Transverse colon (tissue), 4 donors: ENCODE measurements at regions not wholly inside any gene's neighbourhood (a gene's known extent, or its start where the extent isn't known, plus 50 kb on each side); places are given as distances from the start of the nearest gene placed in this dataset.

ENCODE experiments used
- DNase-seq: peaks from one replicate; pipeline ENCODE4 v3.0.0-alpha.2; 2019
- H3K27ac ChIP-seq, 4 donors: fragments of 200-600 bp; sonication (generic); 2 replicates each; pipeline ENCODE4 v1.5.1; 2016 to 2018; ENCODE audit warnings: inconsistent platforms in 4 of 4
- H3K27me3 ChIP-seq: fragments of 200-600 bp; sonication (generic); 2 replicates; pipeline ENCODE4 v1.5.1; 2017; ENCODE audit warnings: inconsistent platforms
- H3K36me3 ChIP-seq, 4 donors: fragments of 200-600 bp; sonication (generic); 2 replicates each; pipeline ENCODE4 v1.5.1; 2017 to 2019; ENCODE audit warnings: inconsistent platforms in 4 of 4
- H3K4me1 ChIP-seq, 4 donors: fragments of 200-600 bp; sonication (generic); 2 replicates each; pipeline ENCODE4 v1.5.1; 2017 to 2020; ENCODE audit warnings: inconsistent platforms in 4 of 4
- H3K4me3 ChIP-seq, 4 donors: fragments of 200-600 bp; sonication (generic); 1 replicate in 1 of 4; 2 replicates in 3 of 4; pipeline versions ENCODE4 v1.5.1 to v1.6.1; 2017 to 2019; ENCODE audit warnings: inconsistent platforms in 4 of 4
- H3K9me3 ChIP-seq, 2 donors: fragments of 200-600 bp; sonication (generic); 2 replicates each; pipeline ENCODE4 v1.5.1; 2017 to 2019; ENCODE audit warnings: inconsistent platforms in 2 of 2
- EP300 ChIP-seq: sonication (generic); formaldehyde crosslinking; IDR thresholded peaks from one replicate; pipeline ENCODE4 v1.6.1; 2017; ENCODE audit warnings: antibody characterized with exemption, low read depth
- POLR2A ChIP-seq: fragments of 450-650 bp; IDR thresholded peaks from one replicate; pipeline ENCODE4 v1.6.1; 2016; ENCODE audit warnings: antibody characterized with exemption, mild to moderate bottlenecking, moderate library complexity
- POLR2AphosphoS5 ChIP-seq, 3 donors: sonication (generic); formaldehyde crosslinking; IDR thresholded peaks; one replicate each; pipeline ENCODE4 v1.6.1; 2016; ENCODE audit warnings: antibody characterized with exemption in 3 of 3
- WGBS, 2 donors: methylation state at CpG; one replicate each; pipeline ENCODE4 v1.1.5; 2018; ENCODE audit warnings: low coverage in 1 of 2; 5-methylcytosine and 5-hydroxymethylcytosine counted together
- in situ Hi-C, 4 donors: fragments of 200-750 bp; cut with MboI; loops; one replicate each; pipeline versions ENCODE4 v1.15.0 to v1.15.1; 2017; ENCODE audit warnings: low sequenced_read_pairs in 3 of 4, low pct_ligation_motif_present in 1 of 4, low pct_unique_long_range_greater_than_20kb in 1 of 4
- intact Hi-C: fragments of 100-400 bp; cut with DNase I; formaldehyde crosslinking; loops from one replicate; pipeline ENCODE4 v1.15.1; 2023; ENCODE audit warnings: low total_unique reads
- TF ChIP-seq, protein P1 (sequence below), 5 experiments: fragments of 200-600 bp in 3 of 5; fragments of 450-650 bp in 2 of 5; sonication (generic) in 3 of 5; IDR thresholded peaks; 1 replicate in 2 of 5; 2 replicates in 3 of 5; pipeline ENCODE4 v1.5.1; 2016 to 2017; ENCODE audit warnings: antibody characterized with exemption in 5 of 5, inconsistent platforms in 3 of 5, mild to moderate bottlenecking in 2 of 5, moderate library complexity in 1 of 5

DNA sequence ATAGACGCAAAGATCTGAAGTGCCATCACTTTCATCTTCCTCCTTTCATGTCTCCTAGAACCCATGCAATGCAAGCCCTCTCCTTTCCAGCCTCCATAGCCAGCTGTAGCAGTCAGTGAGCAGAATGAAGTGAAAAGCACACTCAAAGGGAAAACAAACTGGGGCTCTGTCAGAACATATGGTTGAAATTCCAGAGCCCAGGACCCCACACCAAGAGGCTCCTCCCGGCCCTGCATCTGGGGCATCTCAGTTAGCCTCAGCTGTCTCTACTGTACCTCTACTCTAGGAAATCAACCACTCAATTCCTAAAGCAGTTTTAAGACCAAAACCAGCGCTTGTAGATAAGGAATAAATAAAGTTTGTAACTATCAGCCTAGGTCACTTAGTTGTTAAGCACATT is 73.8 kb upstream of the P3H2 start:
- no peak for DNase-seq
- no peaks in the 10 kb centered on the region for H3K36me3 ChIP-seq
- H3K9me3 ChIP-seq: no peaks in the 10 kb centered on the region
- in situ Hi-C loops: loop anchor here in 1 of 4 donors (10.0 kb wide), 1 partner anchor 230 kb away; no protein-coding TSS in a partner anchor
- peaks cover 0 to 7% (median 0%) of the 10 kb centered on the region in 4 donors for H3K4me1 ChIP-seq
- intact Hi-C loops: no loop called here
- no peak overlapping the region for H3K27ac ChIP-seq
- TF ChIP-seq, protein P1, sequence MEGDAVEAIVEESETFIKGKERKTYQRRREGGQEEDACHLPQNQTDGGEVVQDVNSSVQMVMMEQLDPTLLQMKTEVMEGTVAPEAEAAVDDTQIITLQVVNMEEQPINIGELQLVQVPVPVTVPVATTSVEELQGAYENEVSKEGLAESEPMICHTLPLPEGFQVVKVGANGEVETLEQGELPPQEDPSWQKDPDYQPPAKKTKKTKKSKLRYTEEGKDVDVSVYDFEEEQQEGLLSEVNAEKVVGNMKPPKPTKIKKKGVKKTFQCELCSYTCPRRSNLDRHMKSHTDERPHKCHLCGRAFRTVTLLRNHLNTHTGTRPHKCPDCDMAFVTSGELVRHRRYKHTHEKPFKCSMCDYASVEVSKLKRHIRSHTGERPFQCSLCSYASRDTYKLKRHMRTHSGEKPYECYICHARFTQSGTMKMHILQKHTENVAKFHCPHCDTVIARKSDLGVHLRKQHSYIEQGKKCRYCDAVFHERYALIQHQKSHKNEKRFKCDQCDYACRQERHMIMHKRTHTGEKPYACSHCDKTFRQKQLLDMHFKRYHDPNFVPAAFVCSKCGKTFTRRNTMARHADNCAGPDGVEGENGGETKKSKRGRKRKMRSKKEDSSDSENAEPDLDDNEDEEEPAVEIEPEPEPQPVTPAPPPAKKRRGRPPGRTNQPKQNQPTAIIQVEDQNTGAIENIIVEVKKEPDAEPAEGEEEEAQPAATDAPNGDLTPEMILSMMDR (IDR thresholded peaks at IDR 0.05): no peak
- TF ChIP-seq POLR2AphosphoS5 (IDR thresholded peaks at IDR 0.05) (no peak), EP300 (no peak), POLR2A (no peak)
- 77 to 82% methylated on average over 2 to 3 of the region's 3 CpGs for WGBS, 2 donors
- H3K4me3 ChIP-seq: no peak overlapping the region
- no peaks in the 10 kb centered on the region for H3K27me3 ChIP-seq

DNA sequence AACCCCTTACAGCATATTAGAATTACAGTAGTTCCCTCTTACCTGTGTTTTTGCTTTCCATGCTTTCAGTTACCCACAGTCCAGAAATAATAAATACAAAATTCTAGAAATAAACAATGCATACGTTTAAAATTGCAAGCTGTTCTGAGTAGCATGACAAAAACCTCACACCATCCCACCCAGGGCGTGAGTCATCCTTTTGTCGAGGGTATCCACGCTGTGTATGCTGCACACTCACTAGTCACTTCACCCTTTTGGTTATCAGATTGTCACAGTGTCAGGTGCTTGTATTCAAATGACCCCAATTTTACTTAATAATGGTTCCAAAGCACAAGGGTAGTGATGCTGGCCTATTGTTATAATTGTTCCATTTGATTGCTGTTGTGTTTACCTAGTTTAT is 72.5 kb upstream of the P3H2 start:
- DNase-seq: no peak
- TF ChIP-seq, protein P1 (IDR thresholded peaks at IDR 0.05): no peak
- no peak for TF ChIP-seq POLR2A
- TF ChIP-seq POLR2AphosphoS5 (IDR thresholded peaks at IDR 0.05): no peak
- TF ChIP-seq EP300: no peak
- no peaks in the 10 kb centered on the region for H3K27me3 ChIP-seq
- in situ Hi-C loops (loop anchor here in 1 of 4 donors (10.0 kb wide), 1 partner anchor 228 kb away; no protein-coding TSS in a partner anchor), intact Hi-C loops (no loop called here)
- H3K27ac ChIP-seq: no peak overlapping the region
- H3K4me3 ChIP-seq: no peak overlapping the region
- no peaks in the 10 kb centered on the region for H3K36me3 ChIP-seq
- no peaks in the 10 kb centered on the region for H3K9me3 ChIP-seq
- WGBS, 2 donors: 70 to 75% methylated on average over 4 of the region's 4 CpGs
- peaks cover 0 to 7% (median 0%) of the 10 kb centered on the region in 4 donors for H3K4me1 ChIP-seq

DNA sequence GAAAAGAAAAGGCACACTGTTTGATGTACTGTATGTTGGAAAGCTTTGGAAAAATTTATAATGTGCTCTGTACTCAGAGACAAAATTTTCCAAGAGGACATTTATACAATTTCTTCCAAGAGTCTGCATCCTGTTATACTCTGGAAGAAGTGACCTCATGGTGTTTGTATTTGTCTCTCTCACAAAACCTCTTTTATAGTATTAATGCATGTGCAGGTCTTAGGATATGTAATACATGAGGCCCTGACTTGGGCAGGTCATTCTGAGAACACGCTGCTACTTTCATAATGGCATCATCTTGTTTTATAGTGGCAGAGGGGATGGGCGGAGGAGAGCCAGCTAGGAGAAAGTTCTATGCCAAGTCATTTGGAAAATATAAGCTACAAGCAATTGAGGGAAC is 72.0 kb upstream of the P3H2 start:
- H3K36me3 ChIP-seq: no peaks in the 10 kb centered on the region
- no peaks in the 10 kb centered on the region for H3K27me3 ChIP-seq
- H3K9me3 ChIP-seq: no peaks in the 10 kb centered on the region
- no peak for DNase-seq
- WGBS, 2 donors: 60 to 81% methylated on average over 2 of the region's 2 CpGs
- TF ChIP-seq POLR2A (no peak), EP300 (no peak), POLR2AphosphoS5 (IDR thresholded peaks at IDR 0.05) (no peak)
- TF ChIP-seq, protein P1 (IDR thresholded peaks at IDR 0.05): no peak
- H3K4me1 ChIP-seq: peaks cover 0 to 4% (median 0%) of the 10 kb centered on the region in 4 donors
- no peak overlapping the region for H3K27ac ChIP-seq
- in situ Hi-C loops: loop anchor here in 1 of 4 donors (10.0 kb wide), 1 partner anchor 228 kb away; no protein-coding TSS in a partner anchor
- intact Hi-C loops: no loop called here
- H3K4me3 ChIP-seq: no peak overlapping the region

DNA sequence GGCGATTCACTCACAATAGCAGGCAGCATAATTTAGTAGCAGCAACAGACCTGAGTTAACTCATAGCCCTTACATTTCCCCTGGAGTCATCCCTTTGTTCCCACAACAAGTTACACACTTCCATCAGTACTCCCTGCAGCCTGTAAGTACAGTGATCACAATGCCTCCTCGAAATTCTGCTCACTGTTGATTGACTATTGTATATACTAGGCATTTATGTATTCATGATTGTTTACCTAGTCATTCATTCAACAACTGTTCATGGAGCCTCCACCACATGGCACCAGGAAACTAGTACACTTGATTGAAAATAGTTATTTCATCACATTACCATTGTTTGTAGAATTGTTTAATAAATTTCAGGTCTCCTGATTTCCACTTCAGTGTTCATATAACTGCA is 71.4 kb upstream of the P3H2 start:
- in situ Hi-C loops: loop anchor here in 1 of 4 donors (10.0 kb wide), 1 partner anchor 227 kb away; no protein-coding TSS in a partner anchor
- H3K36me3 ChIP-seq: no peaks in the 10 kb centered on the region
- H3K27ac ChIP-seq: no peak overlapping the region
- 47 to 54% methylated on average over 2 of the region's 2 CpGs for WGBS, 2 donors
- no peaks in the 10 kb centered on the region for H3K4me1 ChIP-seq
- no peak for DNase-seq
- no peak for TF ChIP-seq POLR2A
- TF ChIP-seq EP300: no peak
- TF ChIP-seq POLR2AphosphoS5 (IDR thresholded peaks at IDR 0.05): no peak
- TF ChIP-seq, protein P1 (IDR thresholded peaks at IDR 0.05): no peak
- H3K9me3 ChIP-seq: no peaks in the 10 kb centered on the region
- intact Hi-C loops: no loop called here
- no peaks in the 10 kb centered on the region for H3K27me3 ChIP-seq
- no peak overlapping the region for H3K4me3 ChIP-seq
